ENCODE measurements at regions not wholly inside any gene's neighbourhood (a gene's known extent, or its start where the extent isn't known, plus 50 kb on each side); places are given as distances from the start of the nearest gene placed in this dataset.
A peak's percentile ranks its signal among the peaks of the same experiment; 100 is the strongest.

GRCh38 chr7:20932785-20933527 is 146.3 kb upstream of the SP8 start:
- no peak for DNase-seq (ENCODE audit: low spot score in 2 of 2)
- no peak for FAIRE-seq

DNA sequence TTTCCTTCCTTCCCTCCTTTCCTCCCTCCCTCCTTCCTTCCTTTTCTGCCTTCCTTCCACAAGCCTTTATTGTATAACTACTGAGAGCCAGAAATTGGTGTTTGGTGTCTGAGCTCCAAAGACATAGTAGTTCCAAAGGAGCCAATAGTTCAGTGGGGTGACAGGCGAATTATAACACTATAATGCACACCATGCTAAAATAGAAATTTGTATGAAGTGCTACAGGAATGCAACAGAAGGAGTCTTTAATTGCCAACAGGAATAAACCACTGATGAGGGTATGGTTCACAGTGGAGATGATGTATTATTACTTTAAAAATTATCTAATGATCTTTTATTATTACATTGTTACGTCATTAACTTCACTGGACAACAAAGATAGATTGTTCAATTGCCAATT is 158.8 kb upstream of the SP8 start:
- DNase-seq (ENCODE audit: low spot score in 2 of 2): no peak
- no peak for FAIRE-seq

DNA sequence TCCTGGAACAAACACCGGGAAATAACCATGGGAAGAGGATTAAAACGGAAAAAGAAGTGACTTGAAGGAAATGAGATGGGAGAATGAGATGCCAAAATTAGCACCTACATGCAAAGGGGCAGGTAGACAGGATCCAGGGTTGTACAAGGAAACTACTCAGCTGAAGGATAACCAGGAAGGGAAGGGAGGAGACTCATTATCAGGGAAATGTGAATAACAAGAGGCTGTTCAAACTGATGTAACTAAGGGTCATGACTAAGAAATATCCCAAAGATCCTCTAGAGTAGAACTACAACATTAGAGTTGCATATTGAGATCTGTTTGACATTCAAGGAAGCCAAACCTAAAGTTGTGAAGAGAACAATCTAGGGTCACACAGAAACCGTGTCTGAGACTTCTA is 166.2 kb upstream of the SP8 start:
- DNase-seq (ENCODE audit: low spot score in 2 of 2) (no peak), FAIRE-seq (no peak)

DNA sequence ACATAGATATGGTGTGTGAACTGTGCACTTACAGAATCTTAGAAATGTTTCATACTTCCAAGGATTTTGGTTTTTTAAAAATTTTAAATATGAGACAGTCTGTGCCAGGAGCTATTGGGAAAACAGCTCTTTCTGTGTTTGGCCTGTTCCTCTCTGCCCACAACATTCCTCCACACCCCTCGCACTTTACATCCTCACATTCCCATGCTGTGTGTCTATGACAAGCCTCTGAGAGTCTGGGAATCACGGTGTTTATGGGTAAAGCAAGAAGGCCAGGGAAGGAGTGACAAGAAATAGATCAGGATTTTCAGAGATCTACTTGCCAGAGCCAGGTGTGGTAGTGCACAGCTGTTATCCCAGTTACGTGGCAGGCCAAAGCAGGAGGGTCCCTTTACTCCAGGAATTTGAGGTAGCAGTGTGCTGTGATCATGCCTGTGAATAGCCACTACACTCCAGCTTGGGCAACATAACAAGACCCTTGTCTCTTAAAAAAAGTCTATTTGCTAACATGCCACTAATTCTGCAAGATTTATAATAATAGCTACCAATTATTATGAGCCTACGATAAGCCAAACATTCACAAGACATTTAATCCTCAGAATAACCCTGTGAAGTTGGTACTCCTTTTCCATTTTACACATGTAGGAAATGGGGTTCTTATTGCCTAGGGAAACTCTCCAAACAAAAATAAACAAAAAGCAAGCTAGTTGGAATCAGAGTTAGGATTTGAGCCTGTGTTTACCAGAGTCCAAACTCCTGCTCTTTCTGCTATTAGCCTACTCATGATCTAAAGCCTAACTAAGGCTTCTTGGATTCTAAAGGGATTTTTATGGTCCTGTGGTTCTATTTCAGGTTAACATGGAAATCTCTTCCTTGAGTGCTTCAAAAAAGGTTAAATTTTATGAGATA is 168.3 kb upstream of the SP8 start:
- DNase-seq (ENCODE audit: low spot score in 2 of 2) (no peak), FAIRE-seq (no peak)

DNA sequence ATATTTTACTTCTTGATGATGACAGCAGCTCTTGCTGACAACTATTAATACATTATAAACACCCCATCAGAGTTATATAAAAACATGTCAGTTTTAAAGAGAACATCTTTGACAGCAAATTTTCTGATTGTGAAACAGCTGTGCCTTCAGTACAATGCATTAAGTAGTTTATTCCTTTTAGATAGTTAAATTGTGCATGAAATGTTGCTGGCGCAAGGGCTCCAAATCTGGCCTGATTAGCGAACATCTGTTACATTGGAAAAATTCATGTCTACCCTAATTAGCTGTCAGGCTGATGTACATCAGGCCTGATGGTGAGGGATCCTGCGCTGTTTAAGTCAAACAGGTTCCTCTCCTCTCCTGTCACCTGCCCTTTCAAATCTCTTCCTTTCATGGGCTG is 171.9 kb upstream of the SP8 start:
- no peak for FAIRE-seq
- DNase-seq (ENCODE audit: low spot score in 2 of 2): no peak

GRCh38 chr7:20959281-20959680 is 172.6 kb upstream of the SP8 start:
- no peak for DNase-seq (ENCODE audit: low spot score in 2 of 2)
- no peak for FAIRE-seq

DNA sequence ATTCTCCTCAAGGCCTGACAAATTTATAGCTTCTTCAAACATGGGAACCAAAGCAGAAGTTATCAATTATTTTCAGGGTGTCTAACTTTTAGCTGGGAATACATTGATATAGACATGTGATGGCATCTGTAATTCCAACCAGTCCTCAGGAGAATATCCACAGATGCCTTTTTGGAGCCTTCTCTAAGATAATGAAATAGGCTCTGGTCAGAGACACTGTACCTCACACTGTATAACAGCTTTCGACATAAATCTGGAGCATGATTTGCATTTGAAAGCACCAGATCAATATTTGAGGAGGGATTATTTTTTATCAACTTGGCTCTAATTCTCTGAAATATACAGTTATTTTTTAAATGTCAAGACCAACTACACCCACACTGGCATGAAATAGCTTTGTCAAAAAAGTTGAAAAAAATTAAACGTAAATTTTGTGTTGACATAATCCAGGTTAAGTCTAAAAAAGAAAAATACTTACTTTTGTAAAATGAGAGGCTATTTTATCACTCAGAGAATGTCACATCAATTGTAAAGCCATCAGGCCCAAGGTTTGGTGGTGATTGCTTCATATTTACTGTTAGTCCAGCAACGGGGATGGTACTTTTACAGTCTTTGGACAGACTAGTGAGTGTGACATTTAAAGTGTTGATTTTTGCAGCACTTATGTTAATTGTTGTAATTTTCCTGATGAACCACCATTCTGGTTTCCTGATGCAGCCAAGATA is 177.0 kb upstream of the SP8 start:
- DNase-seq (ENCODE audit: low spot score in 2 of 2) (no peak), FAIRE-seq (no peak)

DNA sequence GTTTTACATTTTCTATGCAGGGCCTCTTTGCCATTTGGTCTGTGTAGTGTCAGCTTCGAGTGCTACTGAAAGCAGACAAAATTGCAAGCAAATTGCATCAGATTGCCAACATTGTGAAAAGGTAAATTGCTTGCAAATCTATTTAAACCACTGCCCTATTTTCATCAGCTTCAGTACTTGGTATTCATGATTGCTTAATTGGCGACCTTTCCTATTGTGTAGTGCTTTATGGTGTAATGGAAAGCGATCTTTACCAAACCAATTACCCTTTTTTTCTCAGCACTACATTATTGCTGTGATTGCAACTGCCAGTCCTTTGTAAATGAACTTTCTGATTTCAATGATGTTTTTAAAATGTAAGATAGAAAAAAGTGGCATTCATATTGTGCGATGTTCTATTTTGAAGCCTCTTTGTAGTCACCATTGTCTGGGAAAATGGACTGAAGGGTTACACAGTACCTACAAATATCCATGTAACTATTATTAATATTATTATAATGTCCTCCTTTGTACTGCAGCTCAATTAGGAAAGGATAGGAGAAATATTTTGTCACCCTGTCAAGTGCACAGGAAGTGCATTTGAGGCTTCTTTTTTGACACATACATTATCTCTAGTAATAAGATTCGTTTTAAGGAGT is 177.7 kb upstream of the SP8 start:
- FAIRE-seq: no peak
- DNase-seq (ENCODE audit: low spot score in 2 of 2): no peak

- DNase-seq (ENCODE audit: low spot score in 2 of 2): no peak
- no peak for FAIRE-seq
Observed at GRCh38 chr7:20971219-20971618, 184.5 kb upstream of the SP8 start.

GRCh38 chr7:20980232-20980631 is 193.5 kb upstream of the SP8 start:
- FAIRE-seq: no peak
- no peak for DNase-seq (ENCODE audit: low spot score in 2 of 2)

DNA sequence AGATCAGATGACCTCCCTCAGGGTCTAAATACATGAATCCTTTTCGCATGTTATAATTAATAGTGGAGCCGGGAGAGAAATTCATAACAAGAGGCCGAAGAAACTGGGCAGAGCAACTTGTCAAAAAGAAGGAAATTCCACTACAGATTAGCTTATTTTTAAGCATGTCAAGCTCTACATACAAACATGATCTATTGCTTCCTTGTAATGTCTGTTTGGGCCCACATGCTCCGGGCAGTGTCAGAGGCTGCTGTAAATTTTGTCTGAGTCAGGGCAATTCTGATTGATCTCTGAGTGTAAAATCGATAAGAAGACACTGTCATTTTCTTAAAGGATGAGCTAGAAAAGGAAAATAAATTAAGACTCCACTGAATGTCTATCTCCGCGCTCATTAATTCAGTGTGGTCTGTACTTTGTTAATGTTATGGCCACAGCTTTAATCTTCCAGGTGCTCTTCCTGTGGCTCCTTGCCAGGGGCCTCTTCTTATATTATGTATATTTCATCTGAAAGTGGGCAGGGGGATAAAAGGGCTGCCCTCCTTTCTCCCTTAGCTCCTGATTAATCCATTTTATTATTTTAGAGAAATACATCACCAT is 194.1 kb upstream of the SP8 start:
- no peak for DNase-seq (ENCODE audit: low spot score in 2 of 2)
- no peak for FAIRE-seq

DNA sequence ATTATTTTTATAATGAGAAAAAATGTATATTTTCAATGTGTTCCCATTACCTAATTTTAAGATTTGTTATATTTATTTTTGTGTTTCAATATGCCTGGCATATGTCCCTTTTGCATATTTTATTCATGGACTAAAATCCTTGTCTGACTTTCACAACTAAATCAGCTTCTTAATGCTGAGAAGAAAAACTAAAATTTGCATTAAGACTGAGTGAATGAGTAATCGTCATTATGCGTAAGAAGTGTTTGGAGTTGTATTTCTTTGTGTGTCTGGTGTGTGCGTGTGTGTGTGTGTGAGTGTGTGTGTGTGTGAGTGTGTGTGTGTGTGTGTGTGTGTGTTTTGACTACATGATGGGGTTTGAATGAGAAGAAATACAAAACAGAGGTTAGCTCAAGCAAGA is 201.7 kb upstream of the SP8 start:
- DNase-seq (ENCODE audit: low spot score in 2 of 2) (no peak), FAIRE-seq (no peak)

DNA sequence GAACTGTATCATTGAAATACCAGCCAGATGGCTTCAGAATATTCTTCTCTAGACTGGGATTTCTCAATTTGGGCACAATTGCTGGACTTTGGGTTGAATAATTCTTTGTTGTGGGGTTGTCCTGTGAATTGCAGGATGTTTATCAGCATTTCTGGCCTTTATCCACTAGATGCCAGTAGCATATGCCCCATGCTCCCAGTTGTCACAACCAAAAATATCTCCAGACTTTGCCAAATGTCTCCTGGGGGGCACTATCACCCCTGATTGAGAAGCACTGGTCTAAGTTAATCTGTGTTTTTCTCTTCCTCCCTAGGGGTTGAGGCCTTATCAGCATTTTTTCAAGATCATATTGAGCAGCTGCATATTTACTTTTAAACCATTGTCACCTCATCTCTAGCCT is 204.9 kb upstream of the SP8 start:
- FAIRE-seq (no peak), DNase-seq (ENCODE audit: low spot score in 2 of 2) (no peak)

- FAIRE-seq (peak; percentile 60), DNase-seq (ENCODE audit: low spot score in 2 of 2) (no peak)
Observed at GRCh38 chr7:20993693-20994092, 207.0 kb upstream of the SP8 start.

DNA sequence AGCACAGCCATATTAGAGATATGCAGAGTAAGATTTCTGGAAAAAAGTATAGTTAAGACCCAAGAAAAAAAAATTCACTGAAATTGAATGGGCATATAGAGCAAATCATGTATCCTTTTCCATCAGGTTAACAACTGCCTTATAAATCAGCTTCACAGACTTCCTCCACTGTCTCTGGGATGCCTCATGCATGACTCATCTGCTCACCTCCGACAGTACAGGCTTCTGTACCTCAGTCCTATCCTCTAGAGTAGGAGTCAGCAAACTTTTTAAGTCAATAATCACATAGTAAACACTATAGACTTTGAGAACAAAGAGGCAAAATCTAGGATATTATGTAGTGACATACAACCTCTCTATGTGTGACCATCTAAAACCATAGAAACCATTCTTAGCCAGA is 211.6 kb upstream of the SP8 start:
- DNase-seq (ENCODE audit: low spot score in 2 of 2): no peak
- no peak for FAIRE-seq

GRCh38 chr7:21011153-21011552 is 224.5 kb upstream of the SP8 start:
- DNase-seq (ENCODE audit: low spot score in 2 of 2): no peak

GRCh38 chr7:21013765-21014539 is 227.3 kb upstream of the SP8 start:
- FAIRE-seq: no peak

More at GRCh38 chr7:21011153-21011552, 224.5 kb upstream of the SP8 start:
- no peak for FAIRE-seq

GRCh38 chr7:21020667-21021066 is 234.0 kb upstream of the SP8 start:
- DNase-seq (ENCODE audit: low spot score in 2 of 2): no peak
- no peak for FAIRE-seq

More at GRCh38 chr7:21013765-21014539, 227.3 kb upstream of the SP8 start:
- DNase-seq (ENCODE audit: low spot score in 2 of 2): no peak

- FAIRE-seq: no peak
Observed at GRCh38 chr7:21023841-21024484, 237.3 kb upstream of the SP8 start.

More at GRCh38 chr7:21023841-21024484, 237.3 kb upstream of the SP8 start:
- no peak for DNase-seq (ENCODE audit: low spot score in 2 of 2)
